HG03066 (cell line): ENCODE measurements at regions not wholly inside any gene's neighbourhood (a gene's known extent, or its start where the extent isn't known, plus 50 kb on each side); places are given as distances from the start of the nearest gene placed in this dataset.

ENCODE experiments used
- ATAC-seq: cut with Tn5 transposase; IDR thresholded peaks from one replicate; pipeline ENCODE4 v1.9.1; 2021; ENCODE audit warnings: low read depth; ENCODE audit not compliant: unreplicated experiment

DNA sequence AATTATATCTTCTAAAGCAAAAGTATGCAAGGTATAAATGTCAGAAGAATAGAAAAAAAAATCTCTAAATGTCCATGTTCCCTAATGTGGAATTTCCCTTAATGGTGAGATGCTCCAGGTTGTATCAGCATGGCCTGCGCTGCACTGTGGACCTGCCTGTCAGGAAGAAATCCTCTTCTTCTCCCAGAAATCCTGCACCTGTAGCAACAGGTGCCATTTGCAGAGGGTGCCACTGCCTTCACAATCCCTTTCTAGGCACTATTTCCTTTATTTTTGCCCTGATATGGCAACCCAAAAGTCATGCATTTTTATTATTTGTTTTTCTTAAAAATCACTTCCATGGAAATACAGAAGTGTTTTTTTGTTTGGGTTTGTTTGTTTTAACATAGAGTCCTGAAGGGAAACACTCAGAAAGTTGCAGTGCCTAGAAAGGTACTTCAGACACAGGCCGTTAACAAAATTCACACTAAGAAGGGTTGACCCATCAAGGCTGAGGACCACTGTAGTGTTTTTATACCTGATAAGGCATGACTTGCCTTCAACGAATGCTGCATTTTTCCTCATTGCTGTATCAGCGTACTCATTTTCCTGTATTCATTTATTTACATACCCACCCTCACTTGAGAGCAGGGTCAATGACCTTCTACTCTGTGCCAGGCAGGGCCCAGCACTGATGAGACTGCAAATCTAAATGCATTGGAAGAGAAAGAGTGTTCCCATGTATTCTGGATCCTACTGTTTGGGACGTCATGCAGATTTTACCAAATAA, 177.8 kb downstream of the SNX18 start:
- no peak for ATAC-seq

DNA sequence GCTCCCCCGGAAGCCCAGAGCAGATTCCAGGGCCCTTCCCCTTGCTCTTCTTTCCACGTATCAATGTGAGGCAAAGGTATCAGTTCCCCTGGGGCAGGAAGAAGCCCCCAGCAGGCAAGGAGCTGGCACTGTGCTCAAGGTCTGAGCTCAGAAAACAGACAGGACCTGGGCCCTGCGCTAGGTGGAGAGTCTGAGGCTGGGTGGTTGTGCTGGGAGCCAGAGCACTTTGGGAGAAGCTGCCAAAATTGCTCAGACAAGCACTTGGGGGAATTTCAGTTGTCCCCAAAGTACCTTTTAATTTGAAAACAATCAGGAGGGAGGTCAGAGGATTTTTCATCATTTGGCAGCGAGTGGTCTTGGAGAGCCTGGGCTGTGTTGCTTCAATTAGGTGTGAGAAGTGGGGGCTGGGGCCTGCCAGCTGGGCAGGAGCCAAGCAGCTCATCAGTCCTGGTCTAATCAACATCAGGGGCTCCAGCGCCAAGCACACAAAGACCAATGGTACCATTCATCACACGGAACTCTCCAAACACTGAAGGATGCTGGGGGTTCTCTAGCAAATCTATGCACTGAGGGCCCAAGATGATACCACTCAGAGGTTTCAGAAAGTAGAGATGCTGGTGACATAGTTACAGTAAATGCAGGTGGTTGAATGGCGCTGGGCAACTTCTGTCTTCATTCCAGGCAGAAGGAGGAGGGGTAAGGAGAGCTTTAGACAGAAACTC, 176.5 kb downstream of the SNX18 start:
- ATAC-seq = no peak

DNA sequence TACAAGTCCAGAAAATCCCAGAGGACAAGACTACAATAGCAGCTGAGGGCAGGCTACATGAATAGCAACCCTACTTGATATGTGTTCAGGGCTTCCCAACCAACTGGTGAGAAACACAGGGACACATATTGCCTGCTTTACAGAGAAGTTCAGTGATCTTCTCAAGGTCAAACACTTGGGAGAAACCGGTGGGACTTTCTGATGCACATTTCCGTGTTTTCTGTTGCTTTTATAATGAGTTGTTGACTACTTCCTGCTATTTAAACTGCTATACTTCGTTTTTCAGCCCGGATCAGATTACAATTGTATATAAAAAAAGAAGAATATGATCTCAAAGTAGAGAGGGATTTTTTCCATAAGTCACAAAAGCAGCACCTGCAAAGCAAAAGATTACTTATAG, 175.1 kb downstream of the SNX18 start:
- no peak for ATAC-seq

DNA sequence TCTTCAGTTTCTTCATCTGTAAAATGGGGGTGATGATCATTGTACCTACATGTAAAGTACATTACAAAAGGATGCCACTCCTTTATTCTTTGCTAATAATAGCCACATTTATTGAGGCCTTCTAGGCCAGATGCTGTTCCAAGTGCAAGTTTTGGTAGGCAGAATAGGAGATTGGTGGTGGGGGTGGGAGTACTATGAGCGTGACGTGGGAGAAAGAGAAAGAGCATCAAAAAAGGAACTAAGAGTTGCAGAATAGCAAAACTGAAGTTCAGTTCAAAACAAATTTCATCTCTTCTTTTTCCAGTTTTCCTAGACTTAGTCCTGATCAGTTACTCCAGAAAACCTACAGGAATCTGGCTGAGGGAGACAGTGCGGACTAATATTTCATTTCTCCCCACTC, 174.1 kb downstream of the SNX18 start:
- no peak for ATAC-seq

DNA sequence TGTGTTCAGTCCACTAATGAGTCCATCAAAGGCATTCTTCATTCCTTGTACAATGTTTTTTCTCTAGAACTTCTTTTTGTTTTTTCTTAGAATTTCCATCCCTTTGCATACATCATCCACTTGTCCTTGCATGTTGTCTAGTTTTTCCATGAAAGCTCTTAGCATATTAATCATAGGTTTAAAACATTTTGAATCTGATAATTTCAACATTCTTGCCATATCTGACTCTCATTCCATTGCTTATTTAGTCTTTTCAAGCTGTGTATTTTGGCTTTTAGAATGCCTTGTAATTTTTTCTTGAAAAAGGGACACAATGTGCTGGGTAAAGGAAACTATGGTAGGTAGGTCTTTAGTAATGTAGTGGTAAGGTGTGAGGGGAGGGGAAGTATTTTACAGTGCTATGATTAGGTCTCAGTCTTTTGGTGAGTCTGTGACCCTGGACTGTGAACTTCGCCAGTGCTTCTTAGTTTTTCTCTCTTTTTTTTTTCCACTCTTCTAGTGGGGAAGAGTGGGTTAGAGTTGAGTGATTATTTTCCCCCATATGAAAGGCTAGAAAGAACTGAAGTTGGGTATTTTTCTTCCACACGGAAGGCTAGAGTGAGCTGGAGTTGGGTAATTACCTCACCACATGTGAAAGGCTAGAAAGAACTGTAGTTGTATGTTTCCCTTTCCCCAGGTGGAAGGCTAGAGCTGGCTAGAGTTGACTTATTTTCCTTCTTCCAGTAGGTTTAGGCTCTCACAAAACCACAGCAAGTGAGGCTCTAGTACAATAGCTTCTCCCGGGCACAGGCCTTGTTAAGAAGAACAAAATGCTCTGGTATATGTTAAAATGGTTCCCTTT, 172.1 kb downstream of the SNX18 start:
- ATAC-seq = no peak

DNA sequence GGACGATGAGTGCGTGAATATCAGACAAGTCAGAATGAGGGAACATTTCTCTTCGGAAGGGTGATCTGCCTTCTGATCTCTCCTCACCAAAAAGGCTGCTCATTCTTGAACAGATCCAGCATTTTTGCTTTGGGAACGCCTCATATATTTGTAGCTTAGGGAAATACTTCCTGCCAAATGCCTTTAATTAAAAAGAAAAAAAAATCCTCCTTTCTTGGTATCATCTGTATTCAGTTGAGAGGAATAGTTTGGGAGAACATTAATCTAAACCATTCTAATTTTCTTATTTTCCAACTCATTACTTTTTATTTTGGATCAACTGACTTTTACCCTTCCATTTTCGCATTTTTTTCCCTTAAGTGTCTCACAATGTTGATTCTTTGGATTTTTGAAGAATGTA, 163.4 kb downstream of the SNX18 start:
- no peak for ATAC-seq

DNA sequence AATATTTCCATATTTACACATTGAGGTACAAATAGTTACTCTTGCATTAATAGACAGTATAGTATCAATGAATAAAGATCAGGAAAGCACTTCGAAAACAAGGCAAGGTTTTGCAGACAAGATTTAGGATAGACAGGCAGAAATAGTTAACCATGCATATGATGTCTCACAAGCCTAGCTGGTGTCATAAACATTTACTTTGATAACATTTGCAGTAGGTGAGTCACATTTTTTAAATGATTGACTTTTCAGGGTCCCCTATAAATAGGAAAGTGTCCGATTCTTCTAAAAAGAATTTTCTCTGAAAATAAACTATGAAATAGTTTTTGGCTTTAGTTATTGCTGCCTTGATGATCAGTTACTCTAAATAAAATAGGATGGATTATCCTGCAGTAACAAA, 162.1 kb downstream of the SNX18 start:
- ATAC-seq = no peak

DNA sequence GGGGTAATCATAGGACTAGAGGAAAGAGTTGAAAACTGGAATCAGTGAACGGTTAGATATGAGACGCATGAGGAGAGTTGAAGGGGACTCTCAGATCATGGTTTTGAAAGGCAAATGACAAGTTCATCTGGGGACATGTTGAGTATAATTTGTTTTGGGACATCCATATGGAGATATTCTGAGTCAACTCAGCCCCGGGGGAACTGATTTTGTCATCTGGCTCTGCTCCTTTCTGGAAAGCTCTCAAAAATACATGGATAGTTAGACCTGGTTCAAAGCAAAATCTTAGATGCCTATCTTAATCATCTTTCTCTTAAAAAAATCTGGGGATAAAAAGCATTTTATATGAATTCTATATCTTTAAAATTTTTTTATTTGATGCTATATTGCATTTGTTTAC, 161.2 kb downstream of the SNX18 start:
- ATAC-seq = no peak

DNA sequence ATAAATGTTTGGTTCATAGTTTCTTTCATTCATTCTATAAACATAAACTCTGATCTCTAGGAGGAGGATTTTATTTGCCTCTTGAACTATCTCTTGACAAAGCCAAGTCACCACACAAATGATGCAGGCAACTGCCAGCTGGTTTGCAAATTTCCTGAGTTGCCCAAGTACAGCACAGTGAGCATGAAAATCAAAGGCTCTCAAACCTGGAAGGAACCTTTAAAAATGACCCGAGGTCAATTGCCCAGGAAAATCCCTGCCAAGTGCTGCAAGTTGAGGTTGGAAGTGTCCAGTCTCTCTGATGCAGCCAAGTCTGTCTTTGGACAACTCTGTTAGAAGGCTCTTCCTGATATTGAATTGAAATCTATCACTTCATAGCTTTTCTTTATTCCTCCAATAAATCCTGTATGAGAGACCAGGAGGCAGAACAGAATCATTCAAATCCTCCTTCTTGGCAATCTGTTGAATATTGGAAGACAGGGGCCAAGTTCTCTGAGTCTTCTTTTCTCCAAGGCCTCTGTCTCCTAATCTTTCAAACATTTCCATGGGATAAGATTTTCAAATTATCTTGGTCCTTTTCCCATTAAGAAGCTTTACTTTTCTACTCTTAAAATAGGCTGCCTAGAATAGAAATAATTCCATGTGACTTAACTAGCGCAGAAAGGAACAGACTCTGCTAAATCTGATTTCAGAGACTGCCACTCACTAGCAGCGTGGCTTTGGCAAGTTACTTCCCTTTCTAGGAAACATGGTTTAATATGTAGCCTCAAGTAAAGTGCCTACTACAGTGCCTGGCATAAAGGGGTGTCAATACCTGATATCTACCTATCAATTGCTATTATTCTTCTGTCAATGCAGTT, 159.2 kb downstream of the SNX18 start:
- no peak for ATAC-seq

DNA sequence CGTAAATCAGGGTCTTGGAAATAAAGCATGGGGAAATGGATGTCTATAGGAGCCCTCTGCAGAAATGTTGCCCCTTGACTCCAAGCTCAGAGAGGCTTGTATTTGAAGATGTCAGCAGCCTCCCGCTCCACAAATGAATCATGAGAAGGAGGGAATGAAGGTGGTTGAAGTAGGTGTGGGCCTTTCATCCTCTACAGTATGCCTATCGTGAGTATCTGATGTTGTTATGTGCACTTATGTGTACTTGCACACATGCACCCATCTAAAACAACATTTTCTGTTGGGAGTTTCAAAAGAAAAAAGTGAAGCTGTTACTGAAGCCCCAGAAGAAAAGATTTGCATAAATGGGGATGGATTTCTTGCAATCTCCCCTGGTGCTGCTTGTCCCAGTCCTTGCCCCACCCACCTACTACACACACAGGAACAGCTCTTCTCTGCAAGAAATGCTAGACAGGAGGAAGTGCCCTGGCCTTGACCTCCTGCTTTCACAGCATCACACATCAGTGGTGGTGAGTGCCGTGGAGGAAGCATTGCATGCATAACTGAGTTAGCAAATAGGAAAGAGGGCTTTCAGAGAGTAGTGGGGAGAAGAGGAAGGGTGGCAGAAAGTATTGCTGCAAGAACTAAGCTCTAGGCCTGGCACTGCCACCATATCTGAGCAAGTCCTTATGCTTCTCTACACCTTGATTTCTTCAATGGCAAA, 156.1 kb downstream of the SNX18 start:
- ATAC-seq = no peak

DNA sequence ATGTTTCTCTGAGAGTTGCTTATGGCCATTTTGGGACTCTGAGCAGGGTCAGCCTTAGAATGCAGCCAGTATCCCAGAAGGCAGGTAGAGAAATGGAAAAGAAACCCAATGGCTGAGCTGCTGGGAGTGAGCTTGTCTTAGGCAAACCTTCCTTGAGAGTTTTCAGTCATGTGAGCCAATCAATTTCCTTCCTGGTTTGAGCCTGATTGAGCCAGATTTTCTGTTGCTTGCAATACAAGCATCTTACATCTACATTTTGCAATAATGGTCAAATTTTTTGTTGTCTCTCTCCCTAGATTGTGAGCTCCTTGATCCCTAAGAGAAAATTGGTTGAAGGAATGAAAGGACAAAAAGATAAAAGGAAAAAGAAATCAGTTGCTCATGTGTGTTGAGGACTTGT, 155.3 kb downstream of the SNX18 start:
- ATAC-seq = no peak

DNA sequence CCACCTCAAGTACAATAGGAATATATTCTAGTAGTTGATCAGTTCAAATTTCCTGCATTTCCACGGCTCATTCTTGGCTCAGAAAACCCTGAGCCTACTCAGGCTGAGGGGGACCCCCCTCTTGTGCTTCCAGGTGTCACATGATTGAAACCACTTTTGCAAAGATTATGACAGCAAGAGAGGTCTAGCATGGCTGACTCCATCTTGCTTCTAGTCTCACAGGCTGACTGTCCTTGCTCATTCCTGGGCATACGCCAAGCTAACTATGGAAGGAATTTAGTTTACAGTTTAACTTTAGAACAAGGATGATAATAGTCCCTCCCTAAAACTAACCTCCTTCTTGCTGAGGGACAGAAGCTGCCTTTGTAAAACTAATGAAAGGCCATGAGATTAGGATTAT, 154.1 kb downstream of the SNX18 start:
- no peak for ATAC-seq

DNA sequence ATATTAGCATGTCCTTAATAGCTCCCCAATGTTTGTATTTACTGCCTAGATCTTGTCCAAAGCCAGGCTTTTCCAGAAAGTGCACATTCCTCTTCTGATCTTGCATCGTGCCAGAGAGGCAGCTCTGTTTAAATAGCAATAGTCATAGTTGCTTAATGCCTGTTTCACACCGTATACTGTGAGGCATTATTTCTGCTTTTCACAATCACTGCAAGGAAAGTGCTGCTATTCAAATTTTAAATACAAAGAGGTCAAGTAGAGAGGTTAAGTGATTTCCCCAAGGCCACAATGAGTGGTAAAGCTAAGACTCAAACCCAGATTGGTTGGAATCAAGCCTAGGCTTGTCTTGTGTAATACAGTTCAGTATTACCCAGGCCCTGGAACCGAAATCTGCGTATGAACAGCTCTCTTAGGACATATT, 153.6 kb downstream of the SNX18 start:
- no peak for ATAC-seq

DNA sequence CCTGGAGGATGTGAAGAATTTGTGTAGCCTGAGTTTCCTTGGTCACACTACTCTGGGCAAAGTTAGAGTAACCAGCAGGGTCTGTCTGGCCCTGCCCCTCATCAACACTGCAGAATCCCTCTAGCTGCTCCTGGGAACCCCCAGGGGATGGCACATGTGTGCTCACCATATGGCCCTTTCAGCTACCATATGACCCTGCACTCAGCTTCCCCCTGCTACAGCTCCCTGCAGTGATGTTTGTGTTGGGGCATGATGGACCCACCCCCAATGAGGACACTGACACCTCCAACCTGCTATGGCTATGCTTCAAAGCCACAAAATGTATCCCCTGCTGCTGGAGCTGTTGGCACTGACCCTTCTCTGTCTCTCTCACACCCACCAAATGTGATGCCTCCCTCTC, 152.7 kb downstream of the SNX18 start:
- no peak for ATAC-seq

DNA sequence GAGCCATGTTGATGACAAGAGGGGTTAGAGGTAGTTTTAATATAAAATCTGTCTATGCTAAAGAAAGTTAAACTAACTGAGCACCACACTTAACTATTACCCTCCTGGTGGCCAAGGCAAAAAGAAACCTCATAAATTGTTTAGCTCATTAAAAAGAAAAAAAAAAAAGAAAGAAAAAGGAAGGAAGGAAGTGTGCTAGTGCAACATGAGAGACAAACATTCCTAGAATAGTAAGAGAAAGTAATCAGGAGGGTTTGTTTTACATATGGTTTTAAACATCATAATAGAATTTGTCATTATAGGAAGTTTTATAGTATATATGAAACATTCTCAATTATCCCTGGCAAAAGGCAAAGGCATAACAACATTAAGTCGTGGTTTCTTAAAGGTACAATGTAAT, 152.3 kb downstream of the SNX18 start:
- no peak for ATAC-seq

DNA sequence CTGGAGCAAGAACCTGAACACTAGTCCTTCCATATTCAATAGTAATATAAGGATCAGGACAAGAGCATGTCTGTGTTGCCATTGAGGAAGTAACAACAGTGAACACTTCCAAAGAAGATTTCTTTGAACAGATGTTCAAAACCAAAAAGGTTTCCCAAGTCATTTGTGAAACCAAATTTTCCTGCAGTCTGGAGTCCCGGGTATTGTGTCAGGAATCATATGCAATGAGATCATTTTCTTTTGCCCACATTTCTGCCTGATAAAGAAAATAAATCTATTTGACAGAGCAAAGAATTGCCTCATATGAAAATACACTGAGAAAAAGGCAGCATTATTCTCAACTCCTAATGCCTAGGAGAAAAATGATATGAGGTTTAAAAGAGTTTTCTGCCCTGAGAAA, 151.7 kb downstream of the SNX18 start:
- no peak for ATAC-seq

DNA sequence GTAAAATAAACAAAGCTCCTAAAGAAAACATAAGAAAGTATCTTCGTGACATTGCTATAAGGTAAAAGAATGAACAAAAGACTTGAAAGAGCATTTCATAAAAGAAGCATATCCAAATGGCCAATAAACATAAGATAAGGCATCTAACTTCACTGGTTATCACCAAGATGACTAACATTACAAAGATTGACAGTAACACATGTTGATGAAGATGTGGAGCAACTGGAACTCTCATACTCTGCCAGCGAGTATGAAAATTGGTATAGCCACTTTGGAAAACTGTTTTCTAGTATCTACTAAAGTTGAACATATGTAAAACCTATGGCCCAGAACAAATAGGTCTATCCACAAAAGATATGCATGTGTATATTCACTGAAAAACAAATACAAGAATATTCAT, 150.5 kb downstream of the SNX18 start:
- no peak for ATAC-seq

DNA sequence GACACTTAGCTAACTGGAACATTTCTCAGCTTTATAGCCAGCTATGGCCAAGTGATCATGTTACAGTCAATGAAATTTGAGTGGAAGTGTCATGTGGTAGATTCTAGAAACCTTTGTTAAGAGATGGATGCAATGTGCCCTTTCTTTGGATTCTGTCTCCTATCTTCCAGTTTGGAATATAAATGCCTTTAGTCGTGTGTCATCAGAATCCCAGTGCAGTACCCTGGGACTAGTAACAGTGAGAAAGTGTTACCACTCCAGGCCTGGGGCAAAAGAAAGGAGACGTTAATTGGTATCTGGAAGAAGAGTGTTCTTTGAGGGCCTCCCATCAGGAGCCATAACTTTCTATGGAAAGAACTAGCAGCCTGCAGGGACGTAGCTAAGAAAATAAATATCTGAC, 149.6 kb downstream of the SNX18 start:
- ATAC-seq = no peak

DNA sequence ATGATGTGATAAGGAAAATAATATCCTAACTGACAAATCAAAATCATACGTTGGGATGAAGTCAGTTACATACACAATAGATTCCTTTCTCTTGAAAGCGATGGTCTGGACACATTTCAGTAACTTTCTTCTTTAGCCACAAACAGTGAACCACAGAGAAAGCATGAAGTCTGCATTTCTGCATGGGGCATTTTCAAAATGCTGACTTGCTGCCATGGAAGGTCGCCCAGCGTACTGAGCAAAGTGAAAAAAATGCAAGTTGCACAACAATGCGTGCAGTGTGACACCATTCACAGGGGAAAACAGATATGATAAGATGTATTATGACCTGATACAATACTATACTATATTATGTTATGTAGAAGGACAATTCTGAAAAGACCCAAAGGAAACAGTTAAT, 146.3 kb downstream of the SNX18 start:
- no peak for ATAC-seq

DNA sequence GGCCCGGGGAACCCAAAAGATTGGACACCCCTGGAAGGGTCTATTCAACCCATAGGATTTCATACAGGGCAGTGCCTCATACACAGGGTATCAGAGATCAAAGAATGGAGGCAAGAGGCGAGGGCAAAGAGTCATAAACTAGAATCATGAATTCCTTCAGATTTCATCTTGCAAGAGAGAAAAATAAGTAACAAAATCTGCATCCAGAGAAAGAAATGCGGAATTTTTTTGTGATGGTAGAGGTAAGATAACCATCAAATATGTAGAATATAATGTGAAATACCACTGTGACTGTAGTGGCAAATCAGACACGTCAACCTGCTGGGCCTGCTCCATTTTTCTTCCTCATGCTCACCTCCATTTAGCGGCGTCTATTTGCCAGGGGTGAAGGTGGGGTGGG, 143.6 kb downstream of the SNX18 start:
- no peak for ATAC-seq
